ENCODE measurements at regions not wholly inside any gene's neighbourhood (a gene's known extent, or its start where the extent isn't known, plus 50 kb on each side); places are given as distances from the start of the nearest gene placed in this dataset.

GRCh38 chr3:147760085-147760484 is 350.9 kb downstream of the ZIC1 start:
- TF ChIP-seq EZH2phosphoT487 (conservative IDR thresholded peaks at IDR 0.05; ENCODE audit: low read length) = no peak
- TF ChIP-seq CTCF (IDR thresholded peaks at IDR 0.05; ENCODE audit: insufficient read depth, low read length, poor library complexity, severe bottlenecking) = no peak
- Histone ChIP-seq H3K27ac (ENCODE audit: low read depth, low read length) (no peak overlapping the region), H3K79me2 (ENCODE audit: insufficient read depth, low read length) (no peaks in the 10 kb centered on the region), H3K9ac (ENCODE audit: low read length) (no peak overlapping the region), H3F3A (ENCODE audit: insufficient read depth) (no peaks in the 10 kb centered on the region), H3K27me3 (ENCODE audit: low read length) (no peaks in the 10 kb centered on the region), H3K9me2 (replicated peaks; ENCODE audit: insufficient read depth, low read length) (no peaks in the 10 kb centered on the region), H3K36me3 (ENCODE audit: low read length) (no peaks in the 10 kb centered on the region), H3K4me2 (ENCODE audit: low read depth, low read length, poor library complexity, severe bottlenecking) (no peak overlapping the region), H3K4me3 (ENCODE audit: insufficient read depth, low read length, poor library complexity, severe bottlenecking) (no peak overlapping the region), H2AFZ (ENCODE audit: low read depth, low read length, severe bottlenecking) (no peak overlapping the region), H3K9me3 (ENCODE audit: insufficient read depth, low read length) (no peaks in the 10 kb centered on the region), H4K20me1 (ENCODE audit: low read depth, low read length) (no peaks in the 10 kb centered on the region)

- H3K4me3 ChIP-seq (ENCODE audit: insufficient read depth, low read length, poor library complexity, severe bottlenecking) = no peak overlapping the region
Observed at GRCh38 chr3:147760941-147761340, 351.8 kb downstream of the ZIC1 start.

GRCh38 chr3:147773116-147773630 is 364.0 kb downstream of the ZIC1 start:
- TF ChIP-seq EZH2phosphoT487 (conservative IDR thresholded peaks at IDR 0.05; ENCODE audit: low read length) (no peak), CTCF (IDR thresholded peaks at IDR 0.05; ENCODE audit: insufficient read depth, low read length, poor library complexity, severe bottlenecking) (no peak)
- Histone ChIP-seq H3K27me3 (ENCODE audit: low read length) (no peaks in the 10 kb centered on the region), H3K9ac (ENCODE audit: low read length) (no peak overlapping the region), H3K9me3 (ENCODE audit: insufficient read depth, low read length) (no peaks in the 10 kb centered on the region), H2AFZ (ENCODE audit: low read depth, low read length, severe bottlenecking) (no peak overlapping the region), H3K36me3 (ENCODE audit: low read length) (no peaks in the 10 kb centered on the region), H3K4me2 (ENCODE audit: low read depth, low read length, poor library complexity, severe bottlenecking) (no peak overlapping the region), H3K79me2 (ENCODE audit: insufficient read depth, low read length) (no peaks in the 10 kb centered on the region), H4K20me1 (ENCODE audit: low read depth, low read length) (no peaks in the 10 kb centered on the region), H3F3A (ENCODE audit: insufficient read depth) (no peaks in the 10 kb centered on the region), H3K27ac (ENCODE audit: low read depth, low read length) (no peak overlapping the region), H3K9me2 (replicated peaks; ENCODE audit: insufficient read depth, low read length) (no peaks in the 10 kb centered on the region), H3K4me3 (ENCODE audit: insufficient read depth, low read length, poor library complexity, severe bottlenecking) (no peak overlapping the region)

More at GRCh38 chr3:147760941-147761340, 351.8 kb downstream of the ZIC1 start:
- H3K27ac ChIP-seq (ENCODE audit: low read depth, low read length) = no peak overlapping the region
- no peaks in the 10 kb centered on the region for H3F3A ChIP-seq (ENCODE audit: insufficient read depth)
- no peaks in the 10 kb centered on the region for H4K20me1 ChIP-seq (ENCODE audit: low read depth, low read length)
- H3K9ac ChIP-seq (ENCODE audit: low read length) = no peak overlapping the region
- no peaks in the 10 kb centered on the region for H3K27me3 ChIP-seq (ENCODE audit: low read length)
- no peak overlapping the region for H3K4me2 ChIP-seq (ENCODE audit: low read depth, low read length, poor library complexity, severe bottlenecking)
- TF ChIP-seq EZH2phosphoT487 (conservative IDR thresholded peaks at IDR 0.05; ENCODE audit: low read length) (no peak), CTCF (IDR thresholded peaks at IDR 0.05; ENCODE audit: insufficient read depth, low read length, poor library complexity, severe bottlenecking) (no peak)
- no peaks in the 10 kb centered on the region for H3K9me2 ChIP-seq (replicated peaks; ENCODE audit: insufficient read depth, low read length)
- no peaks in the 10 kb centered on the region for H3K36me3 ChIP-seq (ENCODE audit: low read length)
- no peak overlapping the region for H2AFZ ChIP-seq (ENCODE audit: low read depth, low read length, severe bottlenecking)
- H3K79me2 ChIP-seq (ENCODE audit: insufficient read depth, low read length) = no peaks in the 10 kb centered on the region
- no peaks in the 10 kb centered on the region for H3K9me3 ChIP-seq (ENCODE audit: insufficient read depth, low read length)
